Keratinocyte (primary cell): ENCODE measurements at regions not wholly inside any gene's neighbourhood (a gene's known extent, or its start where the extent isn't known, plus 50 kb on each side); places are given as distances from the start of the nearest gene placed in this dataset.

Source experiments
- DNase-seq: peaks from one replicate; pipeline ENCODE4 v3.0.0-alpha.2; 2011; ENCODE audit warnings: low read depth, missing footprints, low spot score
- FAIRE-seq: peaks from 2 replicates; lab custom pipeline; 2011; peaks lifted over from hg19 to GRCh38; lab: Jason Lieb, UNC
- H2AFZ ChIP-seq: 2 replicates; pipeline ENCODE4 v1.6.0; 2012; ENCODE audit warnings: low read length, control low read depth, inconsistent platforms; ENCODE audit not compliant: control insufficient read depth
- H3K27ac ChIP-seq: 2 replicates; pipeline ENCODE4 v1.5.1; 2011; ENCODE audit warnings: low read length; ENCODE audit not compliant: control insufficient read depth, insufficient read depth
- H3K27me3 ChIP-seq: 3 replicates; pipeline ENCODE4 v1.6.0; 2011; ENCODE audit warnings: low read length; ENCODE audit not compliant: control insufficient read depth, insufficient read depth; ENCODE audit errors: extremely low read depth
- H3K36me3 ChIP-seq, 2 experiments: 2 replicates in 1 of 2; 3 replicates in 1 of 2; pipeline ENCODE4 v1.5.1; 2011; ENCODE audit warnings: low read length in 2 of 2, mild to moderate bottlenecking in 1 of 2; ENCODE audit not compliant: control insufficient read depth in 2 of 2, insufficient read depth in 2 of 2; ENCODE audit errors: extremely low read depth in 1 of 2
- H3K4me1 ChIP-seq: 3 replicates; pipeline ENCODE4 v1.5.1; 2011; ENCODE audit warnings: low read length; ENCODE audit not compliant: control insufficient read depth, insufficient read depth; ENCODE audit errors: extremely low read depth
- H3K4me2 ChIP-seq: 3 replicates; pipeline ENCODE4 v1.6.0; 2011; ENCODE audit warnings: low read depth, low read length; ENCODE audit not compliant: control insufficient read depth, insufficient read depth; ENCODE audit errors: extremely low read depth
- H3K4me3 ChIP-seq, 3 experiments: fragments of 200-600 bp in 1 of 3; sonication (generic) in 1 of 3; 2 replicates in 2 of 3; 3 replicates in 1 of 3; pipeline ENCODE4 v1.5.1; 2011 to 2016; ENCODE audit warnings: low read length in 3 of 3, mild to moderate bottlenecking in 3 of 3, control low read depth in 2 of 3, inconsistent platforms in 1 of 3, low read depth in 1 of 3, mixed read lengths in 1 of 3, mixed run types in 1 of 3, moderate library complexity in 1 of 3; ENCODE audit not compliant: control insufficient read depth in 2 of 3, insufficient read depth in 2 of 3; ENCODE audit errors: extremely low read depth in 1 of 3
- H3K79me2 ChIP-seq: 2 replicates; pipeline ENCODE4 v1.6.0; 2012; ENCODE audit warnings: low read length; ENCODE audit not compliant: control insufficient read depth, insufficient read depth
- H3K9ac ChIP-seq: 3 replicates; pipeline ENCODE4 v1.6.0; 2011; ENCODE audit warnings: low read length; ENCODE audit not compliant: control insufficient read depth, insufficient read depth; ENCODE audit errors: extremely low read depth
- H3K9me1 ChIP-seq: 3 replicates; pipeline ENCODE4 v1.6.0; 2011; ENCODE audit warnings: low read length; ENCODE audit not compliant: control insufficient read depth, insufficient read depth; ENCODE audit errors: extremely low read depth
- H3K9me3 ChIP-seq: 2 replicates; pipeline ENCODE4 v1.5.1; 2012; ENCODE audit warnings: low read depth, low read length; ENCODE audit not compliant: control insufficient read depth
- H4K20me1 ChIP-seq: 3 replicates; pipeline ENCODE4 v1.6.0; 2011; ENCODE audit warnings: low read length; ENCODE audit not compliant: control insufficient read depth, insufficient read depth; ENCODE audit errors: extremely low read depth
- EZH2 ChIP-seq: IDR thresholded peaks from one replicate; pipeline ENCODE4 v1.6.1; 2012; ENCODE audit warnings: inconsistent platforms, mild to moderate bottlenecking, low read length, moderate library complexity
- dilution Hi-C: fragments of 300-500 bp; cut with MboI; formaldehyde crosslinking; loops from one replicate; pipeline ENCODE4 v1.7.0; 2020; ENCODE audit warnings: low sequenced_read_pairs; ENCODE audit not compliant: extremely low pct_ligation_motif_present
- TF ChIP-seq, protein P1 (sequence below), 3 experiments: IDR thresholded peaks in 1 of 3; conservative IDR thresholded peaks in 1 of 3; optimal IDR thresholded peaks in 1 of 3; 2 replicates in 2 of 3; 3 replicates in 1 of 3; pipeline versions ENCODE3 to v1.5.1; 2011; ENCODE audit warnings: low read length in 3 of 3, mild to moderate bottlenecking in 3 of 3, moderate library complexity in 2 of 3, control low read depth in 1 of 3, inconsistent platforms in 1 of 3; ENCODE audit not compliant: insufficient read depth in 2 of 3; ENCODE audit errors: extremely low read depth in 1 of 3

DNA sequence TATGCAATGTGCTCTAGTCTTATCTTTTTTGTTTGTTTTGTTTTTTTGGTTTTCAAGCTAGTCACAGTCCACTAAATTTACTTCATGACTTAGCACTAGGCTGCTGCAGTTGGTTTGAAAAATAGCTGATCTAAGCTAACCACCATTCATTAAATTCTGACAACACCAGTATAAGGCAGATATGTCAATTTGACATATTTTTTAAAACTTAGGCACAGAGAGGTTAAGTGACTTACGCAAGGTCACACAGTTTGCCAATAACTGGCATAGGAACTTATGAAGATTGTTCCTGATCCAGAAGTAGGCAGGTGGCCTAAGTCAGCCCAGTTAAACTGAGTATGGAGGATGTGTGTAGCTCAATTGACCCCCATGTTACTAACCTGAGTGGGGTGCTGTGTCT, 377.3 kb upstream of the NFE2L3 start:
- no peaks in the 10 kb centered on the region for H3K27me3 ChIP-seq
- no peak overlapping the region for H3K27ac ChIP-seq
- no peaks in the 10 kb centered on the region for H4K20me1 ChIP-seq
- no peak overlapping the region for H3K4me2 ChIP-seq
- no peaks in the 10 kb centered on the region for H3K4me1 ChIP-seq
- H3K9me1 ChIP-seq = no peaks in the 10 kb centered on the region
- no peak for FAIRE-seq
- dilution Hi-C loops = no loop called here
- no peak for DNase-seq
- H3K4me3 ChIP-seq = no peak overlapping the region
- H3K9me3 ChIP-seq = no peaks in the 10 kb centered on the region
- TF ChIP-seq, protein P1, sequence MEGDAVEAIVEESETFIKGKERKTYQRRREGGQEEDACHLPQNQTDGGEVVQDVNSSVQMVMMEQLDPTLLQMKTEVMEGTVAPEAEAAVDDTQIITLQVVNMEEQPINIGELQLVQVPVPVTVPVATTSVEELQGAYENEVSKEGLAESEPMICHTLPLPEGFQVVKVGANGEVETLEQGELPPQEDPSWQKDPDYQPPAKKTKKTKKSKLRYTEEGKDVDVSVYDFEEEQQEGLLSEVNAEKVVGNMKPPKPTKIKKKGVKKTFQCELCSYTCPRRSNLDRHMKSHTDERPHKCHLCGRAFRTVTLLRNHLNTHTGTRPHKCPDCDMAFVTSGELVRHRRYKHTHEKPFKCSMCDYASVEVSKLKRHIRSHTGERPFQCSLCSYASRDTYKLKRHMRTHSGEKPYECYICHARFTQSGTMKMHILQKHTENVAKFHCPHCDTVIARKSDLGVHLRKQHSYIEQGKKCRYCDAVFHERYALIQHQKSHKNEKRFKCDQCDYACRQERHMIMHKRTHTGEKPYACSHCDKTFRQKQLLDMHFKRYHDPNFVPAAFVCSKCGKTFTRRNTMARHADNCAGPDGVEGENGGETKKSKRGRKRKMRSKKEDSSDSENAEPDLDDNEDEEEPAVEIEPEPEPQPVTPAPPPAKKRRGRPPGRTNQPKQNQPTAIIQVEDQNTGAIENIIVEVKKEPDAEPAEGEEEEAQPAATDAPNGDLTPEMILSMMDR (optimal IDR thresholded peaks at IDR 0.05 in 1 of 3, IDR thresholded peaks at IDR 0.05 in 1 of 3, conservative IDR thresholded peaks at IDR 0.05 in 1 of 3; ENCODE audit: extremely low read depth in 1 of 3, insufficient read depth in 2 of 3, low read length in 3 of 3) = no peak
- no peak for TF ChIP-seq EZH2
- H3K9ac ChIP-seq = no peak overlapping the region
- H2AFZ ChIP-seq = no peak overlapping the region
- H3K36me3 ChIP-seq = no peaks in the 10 kb centered on the region
- H3K79me2 ChIP-seq = no peaks in the 10 kb centered on the region

DNA sequence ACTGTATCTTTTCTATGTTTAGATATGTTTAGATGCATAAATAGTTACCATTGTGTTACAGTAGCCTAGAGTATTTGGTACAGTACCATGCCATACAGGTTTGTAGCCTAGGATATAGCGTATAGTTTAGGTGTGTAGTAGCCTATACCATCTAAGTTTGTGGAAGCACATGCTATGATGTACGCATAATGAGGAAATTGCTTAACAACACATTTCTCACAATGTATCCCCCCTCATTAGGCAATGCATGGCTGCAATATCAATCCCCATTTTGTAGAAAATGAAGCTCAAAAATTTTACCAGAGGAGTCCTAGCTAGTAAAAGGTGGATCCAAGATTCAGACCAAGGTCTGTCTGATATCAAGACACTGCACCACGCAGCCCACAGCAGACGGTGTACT, 376.4 kb upstream of the NFE2L3 start:
- Histone ChIP-seq H4K20me1 (no peaks in the 10 kb centered on the region), H3K4me3 (no peak overlapping the region), H3K27ac (no peak overlapping the region), H3K27me3 (no peaks in the 10 kb centered on the region), H3K4me1 (no peaks in the 10 kb centered on the region), H3K9ac (no peak overlapping the region), H2AFZ (no peak overlapping the region), H3K4me2 (no peak overlapping the region), H3K79me2 (no peaks in the 10 kb centered on the region), H3K9me1 (no peaks in the 10 kb centered on the region), H3K9me3 (no peaks in the 10 kb centered on the region), H3K36me3 (no peaks in the 10 kb centered on the region)
- DNase-seq = no peak
- FAIRE-seq = no peak
- TF ChIP-seq EZH2 = no peak
- TF ChIP-seq, protein P1 (optimal IDR thresholded peaks at IDR 0.05 in 1 of 3, IDR thresholded peaks at IDR 0.05 in 1 of 3, conservative IDR thresholded peaks at IDR 0.05 in 1 of 3; ENCODE audit: extremely low read depth in 1 of 3, insufficient read depth in 2 of 3, low read length in 3 of 3) = no peak
- dilution Hi-C loops = no loop called here
